ENCODE measurements at regions not wholly inside any gene's neighbourhood (a gene's known extent, or its start where the extent isn't known, plus 50 kb on each side); places are given as distances from the start of the nearest gene placed in this dataset.
"Not testable (repeated sequence)": the region's sequence is repeated elsewhere in the genome, so short reads cannot be mapped to it uniquely, and the experiment has no call there.

DNA sequence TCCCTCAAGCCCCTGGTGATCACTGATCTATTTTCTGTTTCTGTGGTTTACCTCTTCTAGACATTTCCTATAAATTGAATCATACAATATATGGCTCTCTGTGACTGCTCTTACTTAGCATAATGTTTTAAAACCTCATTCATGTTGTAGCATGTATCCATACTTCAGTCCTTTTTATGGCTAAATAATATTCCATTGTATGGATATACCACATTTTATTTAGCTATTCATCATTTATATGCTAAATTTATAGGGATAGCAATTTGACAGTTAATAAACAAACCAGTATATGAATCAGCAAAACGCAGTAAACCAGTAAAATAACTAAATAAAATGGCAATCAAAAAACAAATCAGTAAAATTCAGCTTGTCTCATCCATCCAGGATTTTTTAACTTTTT, 286.1 kb upstream of the HNRNPA3 start:
- no peak for DNase-seq (ENCODE audit: low read depth)

DNA sequence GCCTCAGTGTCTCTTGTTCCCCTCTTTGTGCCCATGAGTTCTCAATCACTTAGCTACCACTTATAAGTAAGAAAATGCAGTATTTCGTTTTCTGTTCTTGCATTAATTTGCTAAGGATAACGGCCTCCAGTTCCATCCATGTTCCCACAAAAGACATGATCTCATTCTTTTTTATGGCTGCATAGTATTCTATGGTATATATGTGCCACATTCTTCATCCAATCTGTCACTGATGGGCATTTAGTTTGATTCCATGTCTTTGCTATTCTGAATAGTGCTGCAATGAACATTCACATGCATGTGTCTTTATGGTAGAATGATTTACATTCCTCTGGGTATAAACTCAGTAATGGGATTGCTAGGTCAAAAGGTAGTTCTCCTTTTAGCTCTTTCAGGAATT, 283.2 kb upstream of the HNRNPA3 start:
- DNase-seq (ENCODE audit: low read depth), result not testable (repeated sequence)

DNA sequence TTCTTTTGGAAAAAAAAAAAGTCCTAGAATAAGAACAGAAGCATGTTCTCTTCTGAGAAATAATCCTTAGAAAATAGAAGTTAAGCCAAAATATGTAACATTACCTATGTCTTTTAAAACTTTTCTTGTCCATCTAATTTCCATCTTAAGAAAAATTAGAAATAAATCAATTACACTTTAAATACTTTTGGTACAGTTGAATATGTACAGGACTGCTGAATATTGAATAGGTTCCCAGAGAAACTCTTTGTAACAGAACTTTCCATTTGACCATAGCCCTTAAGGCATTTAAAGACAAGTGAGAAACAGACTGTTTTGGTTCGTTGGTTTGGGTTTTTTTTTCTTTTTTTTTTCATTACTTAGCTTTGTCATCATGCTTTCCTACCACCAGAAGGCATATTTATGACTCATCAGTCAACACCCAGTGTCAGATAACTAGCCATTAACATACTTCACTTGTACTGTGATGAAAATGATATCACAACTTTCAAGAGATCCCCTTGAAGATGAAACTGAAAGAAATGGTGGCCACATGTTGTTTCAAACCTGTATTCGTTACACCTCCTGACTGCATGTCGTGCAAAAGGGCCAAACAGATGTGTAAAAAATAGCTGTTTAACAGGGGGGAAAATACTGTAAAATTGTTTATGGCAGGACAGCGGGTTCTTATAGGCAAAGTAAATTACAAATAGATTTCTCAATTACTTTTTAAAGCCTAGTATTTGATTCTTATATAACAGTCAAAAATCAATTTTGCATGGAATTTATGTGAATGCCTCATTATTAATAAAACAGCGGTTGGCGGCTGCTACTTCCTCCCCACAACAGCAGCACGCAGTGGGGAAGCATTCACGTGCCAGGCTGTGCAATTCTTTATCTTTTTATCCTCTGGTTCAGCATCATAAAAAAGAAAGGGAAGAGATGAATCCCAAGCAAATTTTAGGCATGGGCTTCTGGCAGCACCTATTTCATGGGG, 280.7 kb upstream of the HNRNPA3 start:
- no peak for DNase-seq (ENCODE audit: low read depth)

DNA sequence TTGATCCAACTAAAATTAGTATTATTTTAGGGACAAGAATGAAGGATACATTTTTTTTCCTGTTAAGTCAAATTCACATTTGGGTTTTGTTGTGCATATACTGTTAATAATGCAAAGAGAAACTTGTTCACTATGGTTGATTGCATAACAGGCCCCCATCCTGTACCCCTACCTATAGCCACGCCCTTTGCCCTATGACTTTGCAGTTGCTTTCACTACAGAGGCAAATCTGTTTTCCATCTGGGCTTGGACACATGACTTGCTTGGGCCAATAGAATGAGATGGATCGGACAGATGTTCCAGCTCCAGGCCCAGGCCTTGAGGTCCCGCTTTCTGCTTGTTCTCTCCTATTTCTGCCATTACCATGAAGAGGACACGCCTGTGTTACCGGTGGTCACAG, 278.5 kb upstream of the HNRNPA3 start:
- no peak for DNase-seq (ENCODE audit: low read depth)

DNA sequence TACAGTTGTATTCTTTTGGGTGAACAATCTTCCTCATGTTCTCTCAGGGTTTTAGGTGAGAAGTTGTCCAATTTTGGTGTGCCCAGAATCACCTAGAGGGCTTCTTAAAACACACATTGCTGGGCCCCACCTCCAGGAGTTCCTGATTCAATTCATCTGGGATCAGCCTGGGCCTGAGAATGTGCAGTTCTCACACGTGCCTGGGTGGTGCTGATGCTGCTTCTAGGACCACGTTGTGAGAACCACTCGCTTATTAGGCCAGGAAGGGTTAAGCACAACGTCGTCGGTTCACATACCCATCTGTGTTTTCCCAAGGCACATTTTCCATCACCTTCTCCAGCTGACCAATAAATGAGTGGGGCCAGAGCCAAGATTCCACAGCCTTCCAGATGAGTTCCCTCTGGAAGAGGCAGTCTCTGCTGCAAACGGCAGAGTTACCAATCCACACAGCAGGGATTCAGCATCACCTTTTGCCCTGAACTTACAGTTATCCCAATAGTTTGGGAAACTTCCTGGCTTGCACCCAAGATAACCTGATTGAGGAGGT, 277.7 kb upstream of the HNRNPA3 start:
- DNase-seq (ENCODE audit: low read depth), result no peak

DNA sequence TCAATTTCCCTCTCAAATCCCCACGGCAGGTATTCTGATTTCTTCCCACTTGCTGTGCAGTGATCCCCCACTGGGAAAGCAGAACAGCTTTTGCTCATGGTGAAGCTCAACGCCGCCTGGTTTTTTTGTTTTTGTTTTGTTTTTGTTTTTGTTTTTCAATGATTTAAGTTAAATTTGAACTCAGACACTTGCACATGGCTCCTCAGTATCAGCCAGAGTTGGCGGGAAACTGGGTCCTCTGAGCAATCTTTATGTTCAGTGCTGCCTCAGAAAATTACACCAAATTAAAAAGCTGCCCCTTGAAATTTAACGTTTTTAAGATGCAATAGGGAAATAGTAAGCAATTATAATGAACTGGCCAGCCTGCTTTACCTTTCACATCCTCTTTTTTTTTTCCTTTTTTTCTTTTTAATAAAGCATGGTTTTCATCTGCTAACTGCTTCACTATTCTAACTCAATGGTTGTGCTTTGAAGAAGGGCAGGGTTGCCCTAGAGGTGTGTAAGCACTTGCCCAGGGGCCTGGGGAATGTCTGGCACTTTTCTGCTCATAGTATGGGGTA, 277.0 kb upstream of the HNRNPA3 start:
- no peak for DNase-seq (ENCODE audit: low read depth)

DNA sequence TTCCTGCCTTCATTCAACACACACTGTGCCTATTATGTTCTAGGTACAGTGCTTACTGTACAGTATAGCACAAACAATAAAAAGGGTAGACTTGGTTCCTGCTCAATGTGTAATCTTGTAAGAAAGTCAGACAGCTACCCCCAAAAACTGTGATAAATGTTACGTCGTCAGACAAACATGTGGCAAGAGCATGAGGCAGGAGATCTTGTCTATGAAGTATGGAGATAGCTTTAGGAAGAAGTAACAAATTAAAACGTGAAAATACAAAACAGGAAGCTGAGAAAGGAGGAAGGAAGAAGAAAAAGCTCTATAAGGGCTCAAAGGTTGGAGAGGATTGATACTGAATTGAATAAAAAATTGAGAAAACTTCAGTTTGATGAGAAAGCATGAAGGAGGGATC, 276.2 kb upstream of the HNRNPA3 start:
- no peak for DNase-seq (ENCODE audit: low read depth)

DNA sequence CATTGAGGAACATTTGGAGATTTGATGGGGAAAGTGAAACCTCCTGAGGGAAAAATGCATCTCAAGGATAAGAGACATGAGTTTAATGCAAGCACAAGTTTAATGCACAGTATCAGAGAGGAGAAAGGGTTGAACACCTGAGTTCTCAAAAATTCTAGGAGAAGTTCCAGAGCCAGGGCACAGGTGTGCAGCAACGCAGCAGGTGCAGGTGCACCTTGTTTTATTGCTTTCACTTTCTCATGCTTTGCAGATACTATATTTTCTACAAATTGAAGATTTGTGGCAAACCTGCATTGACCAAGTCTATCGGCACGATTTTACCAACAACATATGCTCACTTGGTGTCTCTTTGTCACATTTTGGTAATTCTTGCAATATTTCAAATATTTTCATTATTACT, 267.6 kb upstream of the HNRNPA3 start:
- DNase-seq (ENCODE audit: low read depth), result no peak

DNA sequence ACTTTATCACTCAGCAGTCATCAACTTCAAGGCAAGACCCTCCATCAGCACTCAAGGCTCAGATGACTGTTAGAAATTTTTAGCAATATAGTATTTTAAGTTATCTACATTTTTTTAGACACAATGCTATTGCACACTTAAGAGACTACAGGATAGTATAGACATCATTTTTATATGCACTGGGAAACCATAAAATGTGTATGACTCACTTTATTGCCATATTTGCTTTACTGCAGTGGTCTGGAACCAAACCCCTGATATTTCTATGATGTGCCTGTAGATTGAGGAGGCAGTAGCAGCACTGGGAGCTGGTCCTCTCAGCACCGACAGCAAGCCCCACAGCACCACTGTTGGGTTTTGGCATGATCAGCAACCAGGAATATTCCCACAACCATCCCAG, 264.8 kb upstream of the HNRNPA3 start:
- no peak for DNase-seq (ENCODE audit: low read depth)

DNA sequence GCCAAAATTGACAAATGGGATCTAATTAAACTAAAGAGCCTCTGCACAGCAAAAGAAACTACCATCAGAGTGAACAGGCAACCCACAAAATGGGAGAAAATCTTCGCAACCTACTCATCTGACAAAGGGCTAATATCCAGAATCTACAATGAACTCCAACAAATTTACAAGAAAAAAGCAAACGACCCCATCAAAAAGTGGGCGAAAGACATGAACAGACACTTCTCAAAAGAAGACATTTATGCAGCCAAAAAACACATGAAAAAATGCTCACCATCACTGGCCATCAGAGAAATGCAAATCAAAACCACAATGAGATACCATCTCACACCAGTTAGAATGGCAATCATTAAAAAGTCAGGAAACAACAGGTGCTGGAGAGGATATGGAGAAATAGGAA, 261.4 kb upstream of the HNRNPA3 start:
- DNase-seq (ENCODE audit: low read depth), result not testable (repeated sequence)

DNA sequence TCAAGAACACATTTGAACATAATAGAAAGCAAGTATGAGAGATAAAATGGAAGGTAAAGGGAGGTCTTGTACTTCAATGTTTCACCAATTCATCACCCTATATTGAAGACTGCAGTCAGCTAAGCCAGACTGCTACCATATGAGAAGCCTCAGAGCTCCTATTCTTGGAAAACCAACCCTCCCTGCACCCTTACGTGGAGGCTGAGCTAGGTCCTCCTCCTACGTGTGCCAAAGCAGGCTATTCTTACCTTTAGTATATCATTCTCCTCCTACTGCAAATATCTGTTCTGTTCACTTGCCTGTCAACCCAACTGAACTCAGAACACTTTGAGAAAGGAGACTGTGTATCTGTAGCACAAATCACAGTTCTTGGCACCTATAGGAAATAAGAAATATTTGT, 255.8 kb upstream of the HNRNPA3 start:
- no peak for DNase-seq (ENCODE audit: low read depth)

DNA sequence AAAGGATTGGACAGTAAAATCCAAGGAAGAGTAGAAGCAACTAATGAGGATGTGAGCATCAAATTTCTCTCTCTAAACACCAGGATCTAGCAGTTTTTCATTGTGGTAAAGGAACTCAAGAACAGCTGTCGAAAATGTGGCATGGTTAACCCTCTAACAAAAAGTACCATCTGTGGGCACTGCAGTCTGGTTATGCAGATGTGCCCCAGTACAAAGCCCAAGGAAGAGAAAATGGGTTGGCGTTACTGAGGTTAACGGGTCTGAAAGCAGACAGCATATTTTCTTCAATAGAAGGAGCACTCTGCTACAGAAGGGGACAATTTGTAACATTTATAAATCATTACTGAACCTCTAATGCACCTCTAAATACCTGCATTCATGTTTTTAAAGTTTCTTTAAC, 253.0 kb upstream of the HNRNPA3 start:
- no peak for DNase-seq (ENCODE audit: low read depth)

DNA sequence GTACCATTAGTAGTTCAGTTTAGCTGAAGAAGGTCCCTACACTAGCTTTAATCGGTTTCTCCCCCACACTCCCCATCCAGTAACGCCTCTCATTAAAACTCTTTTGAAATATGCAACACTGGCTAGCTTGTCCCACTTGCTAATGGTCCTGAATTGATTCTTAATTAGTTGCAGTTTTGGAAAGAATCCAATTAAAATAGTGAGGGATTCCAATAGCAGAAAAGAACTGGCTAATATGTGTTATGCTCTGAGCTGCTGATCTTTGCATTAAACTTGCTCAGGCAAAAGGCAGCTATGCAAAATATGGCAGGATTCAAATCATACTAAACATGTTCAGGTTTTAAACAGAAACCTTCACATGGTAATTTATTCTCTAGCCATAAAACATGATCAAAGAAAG, 252.5 kb upstream of the HNRNPA3 start:
- no peak for DNase-seq (ENCODE audit: low read depth)

DNA sequence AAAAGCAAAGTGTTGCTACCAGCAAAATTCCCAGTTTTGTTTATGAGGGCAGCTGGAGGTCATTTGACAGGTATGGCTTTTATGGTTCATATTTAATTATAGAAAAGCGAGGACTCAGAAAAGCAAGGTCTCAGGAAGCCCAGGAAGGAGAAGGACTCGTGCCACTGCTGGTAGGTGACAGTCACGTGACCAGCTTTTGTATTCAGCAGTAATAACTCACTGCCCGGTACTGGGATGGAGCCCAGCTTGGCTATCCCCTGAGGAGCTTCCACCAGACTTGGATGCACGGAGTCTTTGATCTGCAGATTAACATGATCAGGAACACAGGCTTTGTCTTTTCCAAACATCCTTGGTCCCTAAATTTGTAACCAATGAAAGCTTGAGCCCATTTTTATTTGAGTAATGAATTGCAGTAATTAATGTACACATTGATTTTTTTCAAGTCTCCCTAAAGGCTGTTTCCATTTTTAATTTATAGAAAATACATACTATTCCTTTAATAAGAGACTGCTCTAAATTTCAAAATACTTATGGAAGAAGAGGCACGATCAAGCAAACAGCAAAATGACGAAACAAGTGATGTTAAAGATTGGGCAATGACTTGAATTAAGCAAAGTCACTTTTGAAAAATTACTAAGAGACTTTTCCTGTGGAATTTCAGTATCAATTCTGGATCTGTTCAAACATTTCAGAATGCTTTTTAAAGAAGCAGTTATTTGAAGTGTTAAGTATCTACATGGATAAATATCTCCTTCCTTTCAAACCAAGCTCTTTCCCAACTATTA, 251.7 kb upstream of the HNRNPA3 start:
- DNase-seq (ENCODE audit: low read depth), result no peak

DNA sequence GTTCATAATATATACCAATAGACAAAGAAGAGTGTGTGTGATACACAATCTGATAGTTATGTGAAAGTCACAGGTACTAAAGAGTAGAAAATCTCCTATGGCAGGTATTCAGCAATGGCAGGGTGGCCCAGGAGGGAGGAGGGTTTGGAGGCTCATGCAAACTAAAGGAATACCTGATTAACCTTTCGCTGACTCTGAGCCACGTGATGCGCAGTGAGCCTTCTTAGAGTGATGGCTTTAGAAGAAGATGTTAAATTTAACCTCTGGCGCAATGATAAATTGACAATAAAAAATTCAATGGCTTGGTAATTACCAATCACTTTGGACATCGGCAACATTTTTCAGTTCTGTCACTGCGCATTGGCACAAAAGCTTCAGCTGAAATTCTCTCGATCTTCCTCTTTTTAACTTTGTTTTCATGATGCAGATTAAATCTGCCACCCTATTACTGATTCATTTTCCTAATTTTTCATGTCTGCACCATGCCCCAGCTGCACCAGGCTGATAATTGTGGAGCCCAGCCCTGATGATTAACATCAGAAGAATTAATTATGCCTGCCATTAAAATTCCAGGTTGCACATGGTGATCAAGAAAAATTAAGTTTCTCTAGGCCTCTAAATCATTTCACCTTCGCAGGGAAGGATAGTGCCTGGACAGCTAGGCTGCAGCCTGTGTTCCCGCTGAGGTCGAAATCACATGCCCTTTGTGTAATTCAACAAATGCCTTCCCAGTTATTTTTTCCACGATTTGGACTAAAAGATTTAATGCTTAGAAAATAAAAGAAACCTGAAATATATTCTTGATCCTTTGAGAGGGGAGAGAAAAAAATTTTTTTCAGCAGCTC, 250.6 kb upstream of the HNRNPA3 start:
- no peak for DNase-seq (ENCODE audit: low read depth)

DNA sequence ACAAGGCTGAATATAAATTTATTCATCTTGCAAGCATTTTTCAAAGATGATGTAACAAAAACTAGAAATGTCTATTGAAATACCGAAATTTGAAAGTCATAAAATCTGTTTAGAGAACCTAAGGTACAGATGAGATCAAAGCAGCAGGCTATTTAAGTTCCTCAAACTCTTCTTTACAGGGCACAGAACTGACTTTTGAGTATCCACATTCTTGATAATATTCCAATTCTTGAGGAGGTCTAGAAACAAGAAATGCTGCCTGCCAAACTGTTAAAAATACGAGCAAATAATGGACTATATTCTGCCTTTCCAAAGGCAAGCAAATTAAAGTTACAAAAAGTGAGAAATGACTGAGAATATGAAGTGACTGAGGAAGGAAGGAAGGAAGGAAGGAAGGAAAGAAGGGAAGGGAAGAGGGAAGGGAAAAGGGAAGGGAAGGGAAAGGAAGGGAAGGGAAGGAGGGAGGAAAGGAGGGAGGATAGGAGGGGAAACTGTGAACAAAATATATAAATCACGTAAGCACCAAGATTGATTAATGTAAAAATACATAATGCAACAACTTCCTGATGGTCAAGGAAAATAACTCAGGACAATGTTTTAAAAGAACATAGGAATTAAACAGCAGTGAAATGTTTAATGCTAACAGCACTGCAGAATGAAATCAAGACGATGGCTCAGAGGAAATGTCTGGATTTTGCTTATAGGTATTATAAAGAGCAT, 248.9 kb upstream of the HNRNPA3 start:
- DNase-seq (ENCODE audit: low read depth), result no peak

DNA sequence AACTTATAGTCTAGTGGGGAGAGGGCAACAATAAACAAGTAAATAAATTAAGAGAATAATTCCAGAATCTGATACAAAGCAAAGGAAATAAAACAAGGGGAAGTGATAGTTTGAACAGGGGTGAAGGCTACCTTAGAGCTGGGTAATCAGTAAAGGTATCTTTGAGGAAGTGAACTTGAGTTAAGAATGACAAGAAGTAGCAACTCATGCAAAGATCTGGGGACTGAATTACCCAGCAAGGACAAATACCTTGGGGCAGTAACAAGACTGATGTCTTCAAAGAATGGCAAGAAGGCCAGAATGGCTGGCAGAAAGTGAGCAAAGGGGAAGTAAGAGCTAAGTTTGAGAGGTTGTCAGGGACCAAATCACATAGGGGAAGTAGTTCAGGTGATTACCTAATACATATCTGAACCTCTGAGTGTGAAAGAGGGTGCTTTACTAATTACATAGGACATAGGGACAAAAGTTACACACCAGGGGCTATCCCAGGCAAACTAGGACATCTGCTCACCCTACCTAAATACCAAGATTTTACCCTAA, 244.6 kb upstream of the HNRNPA3 start:
- no peak for DNase-seq (ENCODE audit: low read depth)

DNA sequence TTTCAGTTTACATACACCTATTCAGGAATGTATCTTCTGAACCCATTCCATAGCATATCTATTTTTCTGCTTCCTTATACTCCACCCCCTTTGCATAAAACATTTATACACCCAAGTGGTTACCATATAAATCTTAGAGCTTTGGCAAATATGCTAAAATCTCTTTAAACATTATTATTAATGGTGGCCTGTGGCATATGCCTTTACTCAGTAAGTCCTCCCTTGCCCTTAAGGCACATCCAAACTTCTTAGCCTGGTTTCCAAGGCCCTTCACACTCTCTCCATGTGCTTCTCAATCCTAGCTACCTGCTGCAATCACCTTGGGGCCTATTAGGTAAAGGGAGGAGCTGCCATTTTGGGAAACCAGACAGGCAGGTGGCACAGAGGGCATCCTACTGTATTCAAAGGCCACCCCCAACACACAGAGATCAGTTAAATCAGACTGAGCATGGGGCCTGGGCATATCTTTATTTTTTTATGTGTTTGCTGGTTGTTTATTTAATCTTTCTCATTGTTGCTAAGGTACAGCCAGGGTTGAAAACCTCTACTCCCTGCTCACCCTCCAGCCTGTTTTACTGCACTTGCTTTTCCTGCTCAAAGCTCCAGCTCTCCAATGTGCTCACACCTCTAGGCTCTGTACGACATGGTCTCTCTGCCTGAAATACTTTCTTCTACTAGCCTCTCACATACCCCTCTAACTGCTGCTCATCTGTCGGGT, 242.8 kb upstream of the HNRNPA3 start:
- DNase-seq (ENCODE audit: low read depth), result no peak

DNA sequence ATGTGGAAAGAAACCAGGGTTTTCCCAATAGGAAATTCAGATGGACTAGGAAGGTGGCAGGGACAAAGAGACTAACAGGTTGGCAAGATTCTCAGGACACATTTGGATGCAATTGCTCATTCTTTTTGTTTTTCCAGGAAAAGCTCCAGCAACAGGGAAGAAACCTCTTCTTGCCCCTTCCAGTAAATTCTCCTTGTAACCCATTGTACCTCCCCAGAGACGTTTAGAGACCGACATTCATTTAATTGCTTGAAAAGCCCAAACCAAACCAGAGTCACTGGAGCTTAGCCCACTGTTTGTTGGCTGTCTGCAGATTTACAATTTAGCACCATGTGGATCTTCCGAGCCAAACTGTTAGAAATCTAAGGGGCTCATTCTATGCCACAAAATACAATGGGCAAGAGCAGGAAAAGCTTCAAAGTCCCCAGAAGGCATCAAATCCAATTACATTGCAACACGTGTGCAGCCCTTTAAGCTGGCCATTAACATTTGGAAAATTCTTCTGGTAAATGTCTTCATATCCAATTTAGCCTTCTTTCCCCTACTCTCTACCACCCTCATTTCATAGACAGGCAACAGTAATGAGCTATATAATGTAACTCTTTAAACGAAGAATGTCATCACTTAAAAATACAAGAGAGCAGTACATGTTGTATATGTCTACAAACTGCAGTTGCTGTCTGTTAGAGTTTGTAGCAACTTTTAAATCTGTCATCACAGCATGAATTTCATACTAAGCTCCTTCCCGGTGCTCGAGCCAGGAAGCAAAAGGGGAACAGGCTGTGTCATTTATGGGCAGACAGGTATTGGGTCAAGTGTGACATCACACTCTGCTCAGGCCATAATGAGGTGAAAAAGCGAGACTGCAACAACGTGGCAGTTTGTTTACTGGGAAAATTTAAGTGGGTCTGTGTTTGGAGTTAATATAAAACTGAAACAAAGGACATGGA, 235.6 kb upstream of the HNRNPA3 start:
- DNase-seq (ENCODE audit: low read depth), result no peak

All from T-helper 22 cell (primary cell).